Cardiac fibroblast (primary cell): ENCODE measurements at regions not wholly inside any gene's neighbourhood (a gene's known extent, or its start where the extent isn't known, plus 50 kb on each side); places are given as distances from the start of the nearest gene placed in this dataset.

ENCODE experiments used
- DNase-seq, 2 donors: peaks; one replicate each; pipeline versions ENCODE4 v3.0.0 to v3.0.0-alpha.2; 2010; ENCODE audit warnings: low read depth in 2 of 2
- H3K4me3 ChIP-seq, 2 donors: replicated peaks in 1 of 2; 1 replicate in 1 of 2; 2 replicates in 1 of 2; pipeline ENCODE4 v1.5.1; 2011; ENCODE audit warnings: low read depth in 2 of 2, low read length in 2 of 2, mild to moderate bottlenecking in 2 of 2, moderate library complexity in 1 of 2
- CTCF ChIP-seq: IDR thresholded peaks from one replicate; pipeline ENCODE4 v1.5.1; 2011; ENCODE audit warnings: low read depth, mild to moderate bottlenecking, low read length, inconsistent platforms

GRCh38 chr15:31537770-31538592 lies 211.3 kb downstream of the KLF13 start:
- no peak for DNase-seq
- no peak for TF ChIP-seq CTCF
- no peak overlapping the region for H3K4me3 ChIP-seq

- no peak overlapping the region for H3K4me3 ChIP-seq
- DNase-seq = no peak
- TF ChIP-seq CTCF = no peak
These were observed 214.0 kb downstream of the KLF13 start for GRCh38 chr15:31540633-31541032.

GRCh38 chr15:31544361-31544760 lies 217.7 kb downstream of the KLF13 start:
- DNase-seq = no peak
- no peak for TF ChIP-seq CTCF
- H3K4me3 ChIP-seq = no peak overlapping the region

GRCh38 chr15:31545257-31545656 lies 218.6 kb downstream of the KLF13 start:
- no peak overlapping the region for H3K4me3 ChIP-seq
- no peak for DNase-seq
- no peak for TF ChIP-seq CTCF

- no peak overlapping the region for H3K4me3 ChIP-seq
- DNase-seq = no peak
- no peak for TF ChIP-seq CTCF
These were observed 223.8 kb downstream of the KLF13 start for GRCh38 chr15:31550211-31550977.

GRCh38 chr15:31551323-31551722 lies 224.7 kb downstream of the KLF13 start:
- no peak for TF ChIP-seq CTCF
- no peak for DNase-seq
- no peak overlapping the region for H3K4me3 ChIP-seq
